Smooth muscle cell (in vitro differentiated cells): ENCODE measurements at regions not wholly inside any gene's neighbourhood (a gene's known extent, or its start where the extent isn't known, plus 50 kb on each side); places are given as distances from the start of the nearest gene placed in this dataset.

ENCODE experiments used
- DNase-seq: peaks from one replicate; lab custom pipeline; 2025; ENCODE audit not compliant: unreplicated experiment; lab: John Stamatoyannopoulos, UW
- H2AFZ ChIP-seq: fragments of 200-600 bp; sonication (generic); 2 replicates; pipeline ENCODE4 v1.6.0; 2016; ENCODE audit warnings: antibody characterized with exemption, low read depth, mild to moderate bottlenecking
- H3F3A ChIP-seq: fragments of 200-600 bp; sonication (generic); 2 replicates; pipeline ENCODE4 v1.6.0; 2017; ENCODE audit warnings: antibody characterized with exemption, low read depth
- H3K27ac ChIP-seq: fragments of 200-600 bp; sonication (generic); 2 replicates; pipeline ENCODE4 v1.5.1; 2016; ENCODE audit warnings: low read depth, mild to moderate bottlenecking
- H3K27me3 ChIP-seq: fragments of 200-600 bp; sonication (generic); 2 replicates; pipeline ENCODE4 v1.6.1; 2016; ENCODE audit warnings: low read depth, mild to moderate bottlenecking
- H3K36me3 ChIP-seq: fragments of 200-600 bp; sonication (generic); 2 replicates; pipeline ENCODE4 v1.5.1; 2016; ENCODE audit warnings: low read depth
- H3K4me1 ChIP-seq: fragments of 200-600 bp; sonication (generic); 2 replicates; pipeline ENCODE4 v1.5.1; 2016; ENCODE audit warnings: low read depth
- H3K4me2 ChIP-seq: fragments of 200-600 bp; sonication (generic); 2 replicates; pipeline ENCODE4 v1.6.0; 2016; ENCODE audit warnings: mild to moderate bottlenecking
- H3K4me3 ChIP-seq: fragments of 200-600 bp; sonication (generic); 2 replicates; pipeline ENCODE4 v1.5.1; 2016; ENCODE audit warnings: mild to moderate bottlenecking
- H3K79me2 ChIP-seq: fragments of 200-600 bp; sonication (generic); 2 replicates; pipeline ENCODE4 v1.6.0; 2016; ENCODE audit warnings: low read depth, mild to moderate bottlenecking
- H3K9ac ChIP-seq: fragments of 200-600 bp; sonication (generic); 2 replicates; pipeline ENCODE4 v1.6.0; 2016; ENCODE audit warnings: low read depth
- H3K9me3 ChIP-seq: fragments of 200-600 bp; sonication (generic); replicated peaks from 2 replicates; pipeline ENCODE4 v1.5.1; 2016; ENCODE audit warnings: low read depth
- H4K20me1 ChIP-seq: fragments of 200-600 bp; sonication (generic); 2 replicates; pipeline ENCODE4 v1.6.0; 2016; ENCODE audit warnings: low read depth
- WGBS: methylation state at CpG from one replicate; pipeline ENCODE4 v1.1.7; 2016; ENCODE audit warnings: low lambda C conversion rate; 5-methylcytosine and 5-hydroxymethylcytosine counted together
- TF ChIP-seq, protein P1 (sequence below): fragments of 200-600 bp; sonication (generic); IDR thresholded peaks from 2 replicates; pipeline ENCODE4 v1.5.1; 2017; ENCODE audit warnings: borderline replicate concordance, mild to moderate bottlenecking, antibody characterized with exemption; ENCODE audit not compliant: insufficient read depth, poor library complexity, severe bottlenecking

DNA sequence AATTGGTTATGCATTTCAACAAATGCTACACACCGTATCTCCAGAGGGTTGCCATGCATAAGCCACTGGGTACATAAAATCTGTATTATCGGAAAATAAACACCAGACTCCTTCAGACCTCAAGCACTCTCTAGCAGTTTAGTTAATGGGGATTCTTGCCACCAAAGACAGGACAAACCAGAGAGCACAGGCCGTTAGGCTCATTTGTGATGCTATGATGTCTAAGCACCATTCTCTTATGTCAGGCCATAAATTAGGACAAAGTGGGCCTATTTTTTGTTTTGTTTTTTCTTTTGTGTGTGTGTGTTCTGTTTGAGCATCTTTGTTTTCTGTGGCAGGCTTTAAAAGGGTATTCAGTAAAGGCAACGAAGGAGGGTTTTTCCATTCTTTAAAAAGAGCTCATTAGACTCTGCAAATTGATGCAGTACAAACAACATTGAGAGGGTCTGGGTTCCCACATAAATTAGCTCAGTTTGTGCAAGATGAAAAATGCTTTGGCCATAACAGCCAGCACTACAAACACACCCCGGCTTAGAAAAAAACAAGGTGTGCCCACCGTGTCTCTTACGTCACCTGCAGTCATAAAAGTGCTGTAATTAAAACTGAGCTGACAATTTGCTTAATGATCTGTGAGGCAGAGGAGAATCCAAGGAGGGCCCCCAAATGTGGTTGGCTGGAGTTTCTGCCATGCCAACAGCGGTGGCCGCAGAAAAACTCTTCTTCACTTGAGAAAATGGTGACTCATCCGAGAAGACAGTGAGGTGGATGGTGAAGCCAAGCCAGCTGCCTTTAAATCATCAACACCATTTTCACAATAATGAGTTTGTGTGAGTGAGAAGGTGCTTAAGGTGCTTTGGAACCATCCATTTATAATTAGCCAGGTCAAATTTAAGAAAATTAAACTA lies 297.9 kb downstream of the GATA3 start:
- no peak overlapping the region for H3K4me2 ChIP-seq
- H3K4me1 ChIP-seq: peaks cover 4% of the 10 kb centered on the region
- no peak overlapping the region for H2AFZ ChIP-seq
- H3K27me3 ChIP-seq: no peaks in the 10 kb centered on the region
- no peaks in the 10 kb centered on the region for H3K36me3 ChIP-seq
- no peak overlapping the region for H3K9ac ChIP-seq
- H3K79me2 ChIP-seq: no peaks in the 10 kb centered on the region
- H3K9me3 ChIP-seq: no peaks in the 10 kb centered on the region
- TF ChIP-seq, protein P1, sequence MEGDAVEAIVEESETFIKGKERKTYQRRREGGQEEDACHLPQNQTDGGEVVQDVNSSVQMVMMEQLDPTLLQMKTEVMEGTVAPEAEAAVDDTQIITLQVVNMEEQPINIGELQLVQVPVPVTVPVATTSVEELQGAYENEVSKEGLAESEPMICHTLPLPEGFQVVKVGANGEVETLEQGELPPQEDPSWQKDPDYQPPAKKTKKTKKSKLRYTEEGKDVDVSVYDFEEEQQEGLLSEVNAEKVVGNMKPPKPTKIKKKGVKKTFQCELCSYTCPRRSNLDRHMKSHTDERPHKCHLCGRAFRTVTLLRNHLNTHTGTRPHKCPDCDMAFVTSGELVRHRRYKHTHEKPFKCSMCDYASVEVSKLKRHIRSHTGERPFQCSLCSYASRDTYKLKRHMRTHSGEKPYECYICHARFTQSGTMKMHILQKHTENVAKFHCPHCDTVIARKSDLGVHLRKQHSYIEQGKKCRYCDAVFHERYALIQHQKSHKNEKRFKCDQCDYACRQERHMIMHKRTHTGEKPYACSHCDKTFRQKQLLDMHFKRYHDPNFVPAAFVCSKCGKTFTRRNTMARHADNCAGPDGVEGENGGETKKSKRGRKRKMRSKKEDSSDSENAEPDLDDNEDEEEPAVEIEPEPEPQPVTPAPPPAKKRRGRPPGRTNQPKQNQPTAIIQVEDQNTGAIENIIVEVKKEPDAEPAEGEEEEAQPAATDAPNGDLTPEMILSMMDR: no peak
- H4K20me1 ChIP-seq: no peaks in the 10 kb centered on the region
- 78% methylated on average over 10 of the region's 10 CpGs for WGBS
- no peak overlapping the region for H3K27ac ChIP-seq
- DNase-seq: no peak
- H3K4me3 ChIP-seq: no peak overlapping the region
- no peaks in the 10 kb centered on the region for H3F3A ChIP-seq

GRCh38 chr10:8356283-8356682 lies 301.8 kb downstream of the GATA3 start:
- H3F3A ChIP-seq: no peaks in the 10 kb centered on the region
- H3K4me1 ChIP-seq: no peaks in the 10 kb centered on the region
- no peaks in the 10 kb centered on the region for H3K79me2 ChIP-seq
- H3K9me3 ChIP-seq: no peaks in the 10 kb centered on the region
- WGBS: 83% methylated on average over 1 of the region's 2 CpGs
- no peak for DNase-seq
- H3K4me3 ChIP-seq: no peak overlapping the region
- H2AFZ ChIP-seq: no peak overlapping the region
- H3K27me3 ChIP-seq: no peaks in the 10 kb centered on the region
- TF ChIP-seq, protein P1: no peak
- no peak overlapping the region for H3K9ac ChIP-seq
- H3K36me3 ChIP-seq: no peaks in the 10 kb centered on the region
- H3K27ac ChIP-seq: no peak overlapping the region
- H3K4me2 ChIP-seq: no peak overlapping the region
- H4K20me1 ChIP-seq: no peaks in the 10 kb centered on the region

- WGBS: 100% methylated on average over 5 of the region's 5 CpGs
- Histone ChIP-seq H3K4me3 (no peak overlapping the region), H4K20me1 (no peaks in the 10 kb centered on the region), H3K4me2 (no peak overlapping the region), H3K27me3 (no peaks in the 10 kb centered on the region), H2AFZ (no peak overlapping the region), H3K9ac (no peak overlapping the region), H3K79me2 (no peaks in the 10 kb centered on the region), H3F3A (no peaks in the 10 kb centered on the region), H3K9me3 (no peaks in the 10 kb centered on the region), H3K4me1 (no peaks in the 10 kb centered on the region), H3K27ac (no peak overlapping the region), H3K36me3 (no peaks in the 10 kb centered on the region)
- TF ChIP-seq, protein P1: no peak
- DNase-seq: no peak
Measured at GRCh38 chr10:8359467-8359866, 305.0 kb downstream of the GATA3 start.

DNA sequence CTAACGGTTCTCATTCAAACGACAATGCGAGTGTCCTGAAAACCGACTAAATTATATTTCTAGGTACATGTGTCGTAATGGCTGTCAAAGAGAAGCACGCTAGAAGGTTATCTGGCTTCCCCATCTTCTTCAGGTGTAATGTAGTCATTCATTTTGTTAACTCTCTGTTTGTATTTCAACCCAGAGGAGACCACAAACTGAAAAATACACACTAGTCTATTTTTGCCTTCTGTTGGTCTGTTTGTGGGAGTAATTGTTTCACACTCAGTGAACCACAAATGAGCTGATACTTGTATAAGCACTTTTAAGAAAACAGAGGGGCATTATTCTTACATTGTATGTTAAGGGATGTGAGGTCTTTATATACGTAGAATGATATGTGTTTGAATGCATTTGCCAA lies 305.9 kb downstream of the GATA3 start:
- no peaks in the 10 kb centered on the region for H3K27me3 ChIP-seq
- H3K79me2 ChIP-seq: no peaks in the 10 kb centered on the region
- H3K4me3 ChIP-seq: no peak overlapping the region
- H4K20me1 ChIP-seq: no peaks in the 10 kb centered on the region
- H3K4me1 ChIP-seq: no peaks in the 10 kb centered on the region
- H2AFZ ChIP-seq: no peak overlapping the region
- WGBS: 87% methylated on average over 7 of the region's 7 CpGs
- H3K27ac ChIP-seq: no peak overlapping the region
- TF ChIP-seq, protein P1: no peak
- no peak for DNase-seq
- no peaks in the 10 kb centered on the region for H3K9me3 ChIP-seq
- no peaks in the 10 kb centered on the region for H3K36me3 ChIP-seq
- H3K4me2 ChIP-seq: no peak overlapping the region
- H3K9ac ChIP-seq: no peak overlapping the region
- no peaks in the 10 kb centered on the region for H3F3A ChIP-seq
